Large intestine (tissue), 3 donors: ENCODE measurements at regions not wholly inside any gene's neighbourhood (a gene's known extent, or its start where the extent isn't known, plus 50 kb on each side); places are given as distances from the start of the nearest gene placed in this dataset.

ENCODE experiments used
- DNase-seq, 2 donors: peaks; one replicate each; pipeline versions ENCODE4 v3.0.0 to v3.0.0-alpha.2; 2013
- H3K27ac ChIP-seq: one replicate; pipeline ENCODE4 v1.5.1; 2013; ENCODE audit warnings: low read length
- H3K27me3 ChIP-seq: 2 replicates; pipeline ENCODE4 v1.6.1; 2013; ENCODE audit warnings: low read length; ENCODE audit not compliant: control insufficient read depth, insufficient read depth
- H3K36me3 ChIP-seq: 2 replicates; pipeline ENCODE4 v1.6.1; 2013; ENCODE audit warnings: low read length; ENCODE audit not compliant: control insufficient read depth, insufficient read depth
- H3K4me1 ChIP-seq: one replicate; pipeline ENCODE4 v1.6.1; 2013; ENCODE audit warnings: low read length; ENCODE audit not compliant: control insufficient read depth, insufficient read depth
- H3K4me3 ChIP-seq: one replicate; pipeline ENCODE4 v1.5.1; 2013; ENCODE audit warnings: low read length
- H3K9me3 ChIP-seq: one replicate; pipeline ENCODE4 v1.6.1; 2013; ENCODE audit warnings: mild to moderate bottlenecking, low read depth, low read length, moderate library complexity; ENCODE audit not compliant: control insufficient read depth
- WGBS: methylation state at CpG from one replicate; pipeline ENCODE4 v1.1.5; 2013; ENCODE audit warnings: low lambda C conversion rate; ENCODE audit not compliant: insufficient coverage; 5-methylcytosine and 5-hydroxymethylcytosine counted together

- no peak overlapping the region for H3K27ac ChIP-seq
- 80% methylated on average over 1 of the region's 2 CpGs for WGBS
- no peaks in the 10 kb centered on the region for H3K9me3 ChIP-seq
- no peaks in the 10 kb centered on the region for H3K27me3 ChIP-seq
- H3K36me3 ChIP-seq = no peaks in the 10 kb centered on the region
- H3K4me3 ChIP-seq = no peak overlapping the region
- H3K4me1 ChIP-seq = no peaks in the 10 kb centered on the region
- DNase-seq = no peak
Measured at GRCh38 chr5:82794876-82795275, 282.3 kb downstream of the TMEM167A start.

GRCh38 chr5:82793808-82794419 lies 283.3 kb downstream of the TMEM167A start:
- Histone ChIP-seq H3K4me3 (no peak overlapping the region), H3K9me3 (no peaks in the 10 kb centered on the region), H3K4me1 (no peaks in the 10 kb centered on the region), H3K27ac (no peak overlapping the region), H3K36me3 (no peaks in the 10 kb centered on the region), H3K27me3 (no peaks in the 10 kb centered on the region)
- WGBS = 75% methylated on average over 3 of the region's 4 CpGs
- no peak for DNase-seq

- no peak for DNase-seq
- WGBS = 100% methylated on average over 1 of the region's 1 CpG
- Histone ChIP-seq H3K4me1 (no peaks in the 10 kb centered on the region), H3K27me3 (no peaks in the 10 kb centered on the region), H3K36me3 (no peaks in the 10 kb centered on the region), H3K27ac (no peak overlapping the region), H3K9me3 (no peaks in the 10 kb centered on the region), H3K4me3 (no peak overlapping the region)
Measured at GRCh38 chr5:82792096-82792495, 285.1 kb downstream of the TMEM167A start.

DNA sequence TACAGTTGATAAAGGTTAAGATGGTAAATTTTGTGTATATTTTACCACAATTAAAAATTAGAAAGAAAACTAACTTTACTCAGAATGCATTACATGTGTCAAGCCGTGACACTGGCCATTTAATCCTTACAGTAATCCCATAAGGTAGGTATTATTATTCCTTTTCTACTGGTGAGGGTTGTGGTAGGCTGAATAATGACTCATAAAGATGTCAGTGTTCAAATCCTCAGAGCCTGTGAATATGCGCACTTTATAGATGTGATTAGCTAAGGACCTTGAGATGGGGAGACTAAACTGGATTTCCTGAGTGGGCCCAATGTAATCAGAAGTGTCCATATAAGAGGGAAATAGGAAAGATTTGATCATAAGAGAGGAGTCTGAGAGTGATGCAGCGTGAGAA lies 288.1 kb downstream of the TMEM167A start:
- Histone ChIP-seq H3K9me3 (no peaks in the 10 kb centered on the region), H3K27ac (no peak overlapping the region), H3K4me3 (no peak overlapping the region), H3K4me1 (peaks cover 8% of the 10 kb centered on the region), H3K27me3 (no peaks in the 10 kb centered on the region), H3K36me3 (no peaks in the 10 kb centered on the region)
- no CpG with 5 or more reads among the region's 3 CpGs for WGBS
- DNase-seq = no peak

GRCh38 chr5:82786748-82787147 lies 290.4 kb downstream of the TMEM167A start:
- WGBS = 82% methylated on average over 2 of the region's 3 CpGs

DNA sequence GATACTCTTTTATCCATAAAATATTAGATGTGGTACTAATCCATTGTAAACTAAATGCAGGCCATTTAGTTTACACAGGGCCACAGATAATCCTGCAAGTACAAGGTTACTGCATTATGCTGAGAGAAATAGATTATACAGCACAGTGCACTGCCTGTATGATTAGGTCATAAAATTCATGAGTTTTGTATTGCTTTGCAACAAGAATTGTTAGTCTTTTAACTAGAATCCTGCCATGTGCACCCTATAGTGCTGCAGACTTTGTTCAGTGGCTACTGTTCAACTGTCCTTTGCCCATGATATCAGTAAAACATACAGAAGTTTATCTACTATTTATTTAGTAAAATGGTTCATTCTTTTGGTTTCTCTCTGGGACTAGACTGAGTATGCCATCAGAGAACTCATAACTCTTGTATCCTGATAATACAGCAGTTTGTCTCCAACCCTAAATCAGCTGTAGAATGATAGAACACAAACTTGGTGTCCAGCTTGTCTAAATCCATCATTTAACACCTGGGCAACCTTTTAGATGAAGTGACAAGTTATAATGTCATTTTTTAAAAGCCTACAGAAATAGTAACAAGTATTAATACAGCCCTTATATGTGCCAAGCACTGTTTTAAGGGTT lies 291.2 kb downstream of the TMEM167A start:
- Histone ChIP-seq H3K4me1 (peaks cover 8% of the 10 kb centered on the region), H3K27me3 (no peaks in the 10 kb centered on the region), H3K27ac (peak overlapping the region; percentile 46), H3K4me3 (no peak overlapping the region), H3K9me3 (no peaks in the 10 kb centered on the region), H3K36me3 (no peaks in the 10 kb centered on the region)
- peak; percentile 47 to 84 for DNase-seq

More at GRCh38 chr5:82786748-82787147, 290.4 kb downstream of the TMEM167A start:
- Histone ChIP-seq H3K9me3 (no peaks in the 10 kb centered on the region), H3K36me3 (no peaks in the 10 kb centered on the region), H3K4me3 (no peak overlapping the region), H3K27ac (no peak overlapping the region), H3K4me1 (peaks cover 8% of the 10 kb centered on the region), H3K27me3 (no peaks in the 10 kb centered on the region)
- no peak for DNase-seq

DNA sequence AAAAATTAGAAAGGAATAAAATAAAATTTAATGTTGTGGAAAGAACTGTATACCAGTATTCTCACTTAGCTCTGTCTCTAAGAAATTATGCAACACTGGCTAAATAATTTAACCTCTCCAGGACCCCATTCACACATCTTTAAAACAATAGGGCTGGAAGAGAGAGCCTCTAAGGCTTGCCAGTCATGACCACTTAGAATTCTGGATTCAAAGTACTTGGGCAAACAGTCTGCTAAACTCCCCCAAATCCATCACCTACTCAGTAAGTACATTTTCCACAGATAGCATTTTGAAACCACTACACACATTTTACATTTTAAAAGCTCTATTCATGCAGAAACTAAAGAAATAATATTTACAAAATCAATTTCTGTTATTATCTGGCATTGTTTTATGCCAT lies 291.7 kb downstream of the TMEM167A start:
- H3K36me3 ChIP-seq = no peaks in the 10 kb centered on the region
- no peaks in the 10 kb centered on the region for H3K9me3 ChIP-seq
- H3K27ac ChIP-seq = no peak overlapping the region
- H3K4me3 ChIP-seq = no peak overlapping the region
- peaks cover 8% of the 10 kb centered on the region for H3K4me1 ChIP-seq
- DNase-seq = no peak
- H3K27me3 ChIP-seq = no peaks in the 10 kb centered on the region

- Histone ChIP-seq H3K27me3 (no peaks in the 10 kb centered on the region), H3K4me3 (no peak overlapping the region), H3K36me3 (no peaks in the 10 kb centered on the region), H3K4me1 (peaks cover 8% of the 10 kb centered on the region), H3K27ac (no peak overlapping the region), H3K9me3 (no peaks in the 10 kb centered on the region)
- no CpG with 5 or more reads among the region's 1 CpG for WGBS
- DNase-seq = no peak
Measured at GRCh38 chr5:82784521-82784920, 292.7 kb downstream of the TMEM167A start.

DNA sequence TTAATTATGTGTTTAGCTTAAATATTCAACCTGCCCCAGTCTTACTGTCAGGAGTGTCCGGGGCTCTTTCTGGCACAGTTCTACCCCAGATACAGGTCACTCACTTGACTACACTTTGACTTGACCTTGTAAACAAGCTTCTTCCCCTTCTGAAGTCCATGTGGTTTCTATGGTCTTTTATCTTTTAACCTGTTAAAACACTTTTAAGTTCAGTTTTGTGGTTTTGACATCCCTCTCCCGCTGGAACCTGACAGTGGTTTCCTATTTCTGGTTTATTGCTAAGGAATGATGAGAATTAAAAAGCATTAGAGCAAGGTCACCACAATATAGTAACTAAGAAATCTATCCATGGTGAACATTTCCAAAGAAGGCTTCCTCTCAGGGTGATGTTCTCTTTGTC lies 300.1 kb downstream of the TMEM167A start:
- H3K4me1 ChIP-seq = no peaks in the 10 kb centered on the region
- no peak overlapping the region for H3K4me3 ChIP-seq
- no peaks in the 10 kb centered on the region for H3K36me3 ChIP-seq
- no peaks in the 10 kb centered on the region for H3K27me3 ChIP-seq
- 88% methylated on average over 1 of the region's 2 CpGs for WGBS
- no peak overlapping the region for H3K27ac ChIP-seq
- no peak for DNase-seq
- no peaks in the 10 kb centered on the region for H3K9me3 ChIP-seq

- Histone ChIP-seq H3K27me3 (no peaks in the 10 kb centered on the region), H3K4me3 (no peak overlapping the region), H3K27ac (no peak overlapping the region), H3K36me3 (no peaks in the 10 kb centered on the region), H3K9me3 (no peaks in the 10 kb centered on the region), H3K4me1 (no peaks in the 10 kb centered on the region)
- 100% methylated on average over 3 of the region's 4 CpGs for WGBS
- no peak for DNase-seq
Measured at GRCh38 chr5:82772281-82772680, 304.9 kb downstream of the TMEM167A start.

- no peaks in the 10 kb centered on the region for H3K36me3 ChIP-seq
- no peaks in the 10 kb centered on the region for H3K27me3 ChIP-seq
- DNase-seq = no peak
- H3K9me3 ChIP-seq = no peaks in the 10 kb centered on the region
- H3K4me1 ChIP-seq = no peaks in the 10 kb centered on the region
- H3K4me3 ChIP-seq = no peak overlapping the region
- no peak overlapping the region for H3K27ac ChIP-seq
Measured at GRCh38 chr5:82766206-82766605, 311.0 kb downstream of the TMEM167A start.
